ENCODE measurements at regions not wholly inside any gene's neighbourhood (a gene's known extent, or its start where the extent isn't known, plus 50 kb on each side); places are given as distances from the start of the nearest gene placed in this dataset.

- intact Hi-C loops (cut with DNase I, micrococcal nuclease): no loop called here
- no peaks in the 10 kb centered on the region for H3K9me3 ChIP-seq
- H3K4me3 ChIP-seq: no peak overlapping the region
- no peaks in the 10 kb centered on the region for H3K36me3 ChIP-seq (ENCODE audit: low read depth)
- no peak for ATAC-seq
- no peak for DNase-seq
- TF ChIP-seq CTCF (IDR thresholded peaks at IDR 0.05): no peak
- no peaks in the 10 kb centered on the region for H3K4me1 ChIP-seq (ENCODE audit: low read depth)
These were observed 381.1 kb downstream of the ZNF608 start for GRCh38 chr5:124365361-124365801.

- ATAC-seq: no peak
- H3K4me3 ChIP-seq: no peak overlapping the region
- H3K9me3 ChIP-seq: no peaks in the 10 kb centered on the region
- no peaks in the 10 kb centered on the region for H3K4me1 ChIP-seq (ENCODE audit: low read depth)
- no peak for DNase-seq
- no peak for TF ChIP-seq CTCF (IDR thresholded peaks at IDR 0.05)
- H3K36me3 ChIP-seq (ENCODE audit: low read depth): no peaks in the 10 kb centered on the region
- intact Hi-C loops (cut with DNase I, micrococcal nuclease): no loop called here
These were observed 390.5 kb downstream of the ZNF608 start for GRCh38 chr5:124355928-124356327.

GRCh38 chr5:124353016-124353415, 393.4 kb downstream of the ZNF608 start:
- no peak for TF ChIP-seq CTCF (IDR thresholded peaks at IDR 0.05)
- no peaks in the 10 kb centered on the region for H3K36me3 ChIP-seq (ENCODE audit: low read depth)
- DNase-seq: no peak
- H3K4me3 ChIP-seq: no peak overlapping the region
- intact Hi-C loops (cut with DNase I, micrococcal nuclease): no loop called here
- no peaks in the 10 kb centered on the region for H3K9me3 ChIP-seq
- no peak for ATAC-seq
- H3K4me1 ChIP-seq (ENCODE audit: low read depth): no peaks in the 10 kb centered on the region

- Histone ChIP-seq H3K9me3 (no peaks in the 10 kb centered on the region), H3K4me1 (ENCODE audit: low read depth) (no peaks in the 10 kb centered on the region), H3K36me3 (ENCODE audit: low read depth) (no peaks in the 10 kb centered on the region), H3K4me3 (no peak overlapping the region)
- ATAC-seq (no peak), DNase-seq (no peak)
- intact Hi-C loops (cut with DNase I, micrococcal nuclease): no loop called here
- no peak for TF ChIP-seq CTCF (IDR thresholded peaks at IDR 0.05)
These were observed 394.1 kb downstream of the ZNF608 start for GRCh38 chr5:124352312-124352711.

GRCh38 chr5:124349931-124350330, 396.5 kb downstream of the ZNF608 start:
- no peak for ATAC-seq
- DNase-seq: no peak
- intact Hi-C loops (cut with DNase I, micrococcal nuclease): no loop called here
- no peak for TF ChIP-seq CTCF (IDR thresholded peaks at IDR 0.05)
- Histone ChIP-seq H3K36me3 (ENCODE audit: low read depth) (no peaks in the 10 kb centered on the region), H3K9me3 (no peaks in the 10 kb centered on the region), H3K4me3 (no peak overlapping the region), H3K4me1 (ENCODE audit: low read depth) (no peaks in the 10 kb centered on the region)

GRCh38 chr5:124343451-124343867, 403.0 kb downstream of the ZNF608 start:
- DNase-seq (no peak), ATAC-seq (peak; percentile 41)
- Histone ChIP-seq H3K4me1 (ENCODE audit: low read depth) (no peaks in the 10 kb centered on the region), H3K36me3 (ENCODE audit: low read depth) (no peaks in the 10 kb centered on the region), H3K4me3 (no peak overlapping the region), H3K9me3 (no peaks in the 10 kb centered on the region)
- intact Hi-C loops (cut with DNase I, micrococcal nuclease): no loop called here
- TF ChIP-seq CTCF (IDR thresholded peaks at IDR 0.05): no peak

Measured in mucosa of descending colon (tissue), 3 donors.